Right lobe of liver (tissue), 4 donors: ENCODE measurements at regions not wholly inside any gene's neighbourhood (a gene's known extent, or its start where the extent isn't known, plus 50 kb on each side); places are given as distances from the start of the nearest gene placed in this dataset.

Experiments used
- CTCF ChIP-seq, 4 donors: fragments of 200-600 bp in 3 of 4; fragments of 450-650 bp in 1 of 4; IDR thresholded peaks; one replicate each; pipeline versions ENCODE4 v1.5.1 to v1.8.0; 2016 to 2022; ENCODE audit warnings: antibody characterized with exemption in 4 of 4, mild to moderate bottlenecking in 2 of 4
- POLR2A ChIP-seq: fragments of 450-650 bp; IDR thresholded peaks from one replicate; pipeline ENCODE4 v1.6.1; 2017; ENCODE audit warnings: antibody characterized with exemption, mild to moderate bottlenecking
- donor health status: DM: no; HTN: no; CAD: no.
- donor health status: DM: no; HTN: no; CAD: no.
- donor health status: DM: no; HTN: yes; CAD: no.

- no peak for TF ChIP-seq CTCF (IDR thresholded peaks at IDR 0.05)
- TF ChIP-seq POLR2A, result no peak
Observed at GRCh38 chr16:6913566-6913965, 419.1 kb upstream of the RBFOX1 start.
